BLaER1 (cell line): ENCODE measurements at regions not wholly inside any gene's neighbourhood (a gene's known extent, or its start where the extent isn't known, plus 50 kb on each side); places are given as distances from the start of the nearest gene placed in this dataset.
"Not testable (repeated sequence)": the region's sequence is repeated elsewhere in the genome, so short reads cannot be mapped to it uniquely, and the experiment has no call there.

Experiments
- H3K27ac ChIP-seq: shearing (Covaris generic); formaldehyde crosslinking; 2 replicates; pipeline ENCODE4 v1.8.1; 2022
- H3K27me3 ChIP-seq: shearing (Covaris generic); formaldehyde crosslinking; 2 replicates; pipeline ENCODE4 v1.8.1; 2022
- H3K36me3 ChIP-seq: shearing (Covaris generic); formaldehyde crosslinking; 2 replicates; pipeline ENCODE4 v1.8.1; 2022
- H3K4me1 ChIP-seq: shearing (Covaris generic); formaldehyde crosslinking; 2 replicates; pipeline ENCODE4 v1.8.1; 2022
- H3K4me2 ChIP-seq: shearing (Covaris generic); formaldehyde crosslinking; 2 replicates; pipeline ENCODE4 v1.8.1; 2022
- H3K4me3 ChIP-seq: shearing (Covaris generic); formaldehyde crosslinking; 2 replicates; pipeline ENCODE4 v1.8.1; 2022
- H3K9ac ChIP-seq: shearing (Covaris generic); formaldehyde crosslinking; 2 replicates; pipeline ENCODE4 v1.8.1; 2022
- H3K9me3 ChIP-seq: shearing (Covaris generic); formaldehyde crosslinking; 2 replicates; pipeline ENCODE4 v1.8.1; 2022
- H4K20me1 ChIP-seq: shearing (Covaris generic); formaldehyde crosslinking; 2 replicates; pipeline ENCODE4 v1.8.1; 2022
- Cebpa-rat ChIP-seq: shearing (Covaris generic); IDR thresholded peaks from 2 replicates; pipeline ENCODE4 v1.8.1; 2022

DNA sequence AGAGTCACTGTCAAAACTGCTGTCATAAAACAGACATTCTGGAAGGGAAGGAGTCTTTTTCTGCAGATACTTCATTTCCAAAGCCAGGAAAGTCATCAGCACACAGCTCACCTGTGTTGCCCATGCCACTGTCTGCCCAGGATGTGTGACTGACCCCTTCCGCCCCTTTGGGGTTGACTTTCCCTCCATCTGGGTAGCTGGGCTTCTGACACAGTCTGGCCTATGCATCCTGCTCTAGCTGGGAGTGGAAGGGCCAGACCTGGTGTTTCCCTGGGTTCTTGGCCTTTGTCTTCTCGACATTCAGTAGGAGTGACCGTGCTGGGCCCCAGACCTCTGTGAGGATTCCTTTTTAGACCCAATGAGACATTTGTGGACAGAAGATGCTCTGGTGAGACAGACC is 378.9 kb upstream of the NUPR2 start:
- TF ChIP-seq Cebpa-rat, result no peak
- no peaks in the 10 kb centered on the region for H3K36me3 ChIP-seq
- H3K9ac ChIP-seq, result no peak overlapping the region
- no peak overlapping the region for H3K4me2 ChIP-seq
- H4K20me1 ChIP-seq, result no peaks in the 10 kb centered on the region
- H3K27me3 ChIP-seq, result no peaks in the 10 kb centered on the region
- H3K4me3 ChIP-seq, result no peak overlapping the region
- no peaks in the 10 kb centered on the region for H3K4me1 ChIP-seq
- peaks cover 78% of the 10 kb centered on the region for H3K9me3 ChIP-seq
- H3K27ac ChIP-seq, result no peak overlapping the region

GRCh38 chr7:56493704-56494450 is 377.7 kb upstream of the NUPR2 start:
- Histone ChIP-seq H3K27ac (no peak overlapping the region), H3K4me1 (no peaks in the 10 kb centered on the region), H3K9me3 (peaks cover 84% of the 10 kb centered on the region), H3K4me2 (no peak overlapping the region), H4K20me1 (no peaks in the 10 kb centered on the region), H3K9ac (no peak overlapping the region), H3K27me3 (no peaks in the 10 kb centered on the region), H3K36me3 (no peaks in the 10 kb centered on the region), H3K4me3 (no peak overlapping the region)
- TF ChIP-seq Cebpa-rat, result no peak

- Histone ChIP-seq H3K9ac (no peak overlapping the region), H3K9me3 (peaks cover 89% of the 10 kb centered on the region), H3K4me1 (no peaks in the 10 kb centered on the region), H3K27me3 (no peaks in the 10 kb centered on the region), H3K36me3 (no peaks in the 10 kb centered on the region), H3K4me2 (no peak overlapping the region), H4K20me1 (no peaks in the 10 kb centered on the region), H3K4me3 (no peak overlapping the region), H3K27ac (no peak overlapping the region)
- no peak for TF ChIP-seq Cebpa-rat
Observed at GRCh38 chr7:56493196-56493595, 377.0 kb upstream of the NUPR2 start.

DNA sequence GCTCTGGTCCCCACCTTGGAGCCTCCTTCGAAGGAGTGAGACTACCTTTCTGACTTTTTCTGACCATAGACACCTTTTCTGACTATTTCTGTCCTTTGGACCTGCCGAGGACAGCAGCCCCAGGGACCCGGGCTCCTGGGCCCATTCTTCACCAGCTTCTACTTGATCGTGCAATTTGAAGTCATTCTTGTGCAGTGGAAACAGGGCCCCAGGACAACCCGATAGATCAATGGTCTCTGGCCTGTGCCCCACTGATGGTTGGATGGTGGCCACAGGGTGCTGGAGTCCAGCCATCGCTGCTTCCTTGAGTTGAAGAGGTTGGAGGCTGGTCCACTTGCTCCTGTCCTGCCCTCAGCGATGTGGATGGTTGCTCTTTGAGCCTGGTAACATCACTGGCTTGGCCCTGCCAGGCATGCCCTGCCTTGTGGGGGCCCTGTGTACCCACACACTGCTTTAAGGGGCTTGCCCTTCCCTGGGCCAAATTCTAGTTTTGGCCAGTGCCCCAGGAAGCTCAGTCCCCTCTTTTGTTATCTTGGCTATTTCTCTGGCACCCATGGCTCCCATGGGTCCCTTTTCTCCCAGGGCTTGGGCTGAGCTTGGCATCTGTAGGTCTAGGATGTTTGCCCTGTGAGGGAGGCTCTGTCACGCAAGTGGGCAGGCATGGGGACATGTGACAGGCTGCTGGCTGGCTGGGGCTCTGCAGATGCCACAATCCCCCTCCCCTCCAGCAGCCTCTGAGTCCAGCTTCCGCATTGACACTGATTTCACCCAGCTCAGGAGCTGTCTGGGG is 375.6 kb upstream of the NUPR2 start:
- Histone ChIP-seq H3K4me1 (no peaks in the 10 kb centered on the region), H4K20me1 (no peaks in the 10 kb centered on the region), H3K4me2 (no peak overlapping the region), H3K9me3 (peaks cover 91% of the 10 kb centered on the region), H3K27ac (no peak overlapping the region), H3K36me3 (no peaks in the 10 kb centered on the region), H3K27me3 (no peaks in the 10 kb centered on the region), H3K9ac (no peak overlapping the region), H3K4me3 (no peak overlapping the region)
- TF ChIP-seq Cebpa-rat, result no peak

DNA sequence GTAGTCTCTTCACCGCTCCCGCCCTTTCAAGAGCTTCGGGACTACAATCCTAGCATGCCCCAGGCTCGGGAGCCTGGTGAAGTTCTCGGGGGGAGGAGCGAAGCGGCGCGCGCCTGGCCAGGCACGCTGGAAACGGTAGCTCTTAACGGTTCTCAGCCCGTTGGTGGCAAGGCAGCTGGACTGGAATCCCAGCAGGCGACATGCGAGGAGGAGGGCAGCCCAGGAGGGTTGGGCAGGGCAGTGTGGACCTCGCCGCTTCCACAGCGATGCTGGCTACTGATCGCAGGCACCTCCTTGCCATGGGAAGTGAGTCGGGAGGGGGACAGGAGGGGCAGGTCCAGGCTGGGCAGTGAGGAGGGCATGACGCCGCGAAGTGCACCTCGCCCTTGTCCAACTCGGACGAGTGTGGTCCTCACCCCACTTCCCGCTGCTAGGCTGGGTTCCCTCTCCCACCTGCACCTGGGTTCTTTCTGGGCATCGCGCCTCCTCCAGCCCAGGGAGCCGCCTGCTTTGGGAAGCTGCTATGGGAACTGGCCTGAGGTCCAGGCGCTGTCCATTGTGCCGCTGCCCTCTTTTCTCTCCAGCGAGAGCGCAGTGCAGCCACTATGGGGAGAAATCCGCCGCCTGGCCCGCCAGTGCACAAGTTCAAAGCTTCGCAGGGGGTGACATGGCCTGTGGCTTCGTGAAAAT is 367.8 kb upstream of the NUPR2 start:
- no peak overlapping the region for H3K9ac ChIP-seq
- H4K20me1 ChIP-seq, result no peaks in the 10 kb centered on the region
- TF ChIP-seq Cebpa-rat, result no peak
- H3K27ac ChIP-seq, result no peak overlapping the region
- H3K4me1 ChIP-seq, result no peaks in the 10 kb centered on the region
- H3K36me3 ChIP-seq, result no peaks in the 10 kb centered on the region
- H3K27me3 ChIP-seq, result no peaks in the 10 kb centered on the region
- no peak overlapping the region for H3K4me3 ChIP-seq
- peaks cover 90% of the 10 kb centered on the region for H3K9me3 ChIP-seq
- no peak overlapping the region for H3K4me2 ChIP-seq

DNA sequence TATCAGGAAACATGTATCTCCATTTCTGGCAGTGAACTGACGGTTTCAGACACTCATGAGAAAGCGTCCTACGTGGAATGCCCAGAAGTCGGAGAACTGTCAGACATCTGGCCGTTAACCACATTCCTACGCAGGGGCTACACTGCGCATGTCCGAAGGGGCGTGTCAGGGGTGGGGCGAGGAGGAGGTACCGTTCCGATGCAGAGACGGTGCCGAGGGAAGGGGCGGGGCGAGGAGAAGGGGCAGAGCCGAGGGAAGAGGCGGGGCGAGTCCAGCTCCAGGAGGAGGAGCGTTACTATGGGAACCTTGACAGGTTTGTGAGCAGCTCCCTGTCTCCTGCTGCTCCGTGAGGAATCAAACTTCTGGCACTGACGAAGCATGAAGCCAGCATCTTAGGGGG is 366.9 kb upstream of the NUPR2 start:
- Histone ChIP-seq H3K4me2 (no peak overlapping the region), H4K20me1 (no peaks in the 10 kb centered on the region), H3K27ac (no peak overlapping the region), H3K36me3 (no peaks in the 10 kb centered on the region), H3K4me3 (no peak overlapping the region), H3K4me1 (no peaks in the 10 kb centered on the region), H3K27me3 (no peaks in the 10 kb centered on the region), H3K9me3 (peaks cover 90% of the 10 kb centered on the region), H3K9ac (no peak overlapping the region)
- no peak for TF ChIP-seq Cebpa-rat

GRCh38 chr7:56479748-56480147 is 363.5 kb upstream of the NUPR2 start:
- Histone ChIP-seq H3K9ac (no peak overlapping the region), H4K20me1 (no peaks in the 10 kb centered on the region), H3K27ac (no peak overlapping the region), H3K4me3 (no peak overlapping the region), H3K9me3 (peaks cover 99% of the 10 kb centered on the region), H3K27me3 (no peaks in the 10 kb centered on the region), H3K4me2 (no peak overlapping the region), H3K4me1 (no peaks in the 10 kb centered on the region), H3K36me3 (no peaks in the 10 kb centered on the region)
- TF ChIP-seq Cebpa-rat, result no peak

DNA sequence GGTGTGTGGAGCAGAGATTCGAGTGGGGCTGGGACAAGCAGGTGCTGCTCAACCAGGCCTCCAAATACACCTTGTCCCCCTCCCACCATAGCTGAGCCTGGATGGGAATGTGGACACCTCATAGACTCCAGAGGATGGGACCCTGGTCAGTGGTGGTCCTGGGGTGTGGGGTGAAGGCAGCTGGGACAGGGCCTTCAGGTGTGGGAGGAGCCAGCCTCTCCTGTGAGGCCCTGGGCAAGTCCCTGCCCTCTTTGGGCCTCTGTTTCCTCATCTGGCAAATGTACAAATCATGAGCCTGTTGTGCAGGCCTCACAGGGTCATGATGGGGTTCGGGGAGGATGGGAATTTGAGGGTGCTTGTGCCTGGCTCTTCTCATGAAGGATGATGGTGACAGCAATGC is 362.9 kb upstream of the NUPR2 start:
- Histone ChIP-seq H4K20me1 (no peaks in the 10 kb centered on the region), H3K9me3 (peaks cover 99% of the 10 kb centered on the region), H3K4me1 (no peaks in the 10 kb centered on the region), H3K27ac (no peak overlapping the region), H3K4me3 (no peak overlapping the region), H3K9ac (no peak overlapping the region), H3K36me3 (no peaks in the 10 kb centered on the region), H3K27me3 (no peaks in the 10 kb centered on the region), H3K4me2 (no peak overlapping the region)
- no peak for TF ChIP-seq Cebpa-rat

DNA sequence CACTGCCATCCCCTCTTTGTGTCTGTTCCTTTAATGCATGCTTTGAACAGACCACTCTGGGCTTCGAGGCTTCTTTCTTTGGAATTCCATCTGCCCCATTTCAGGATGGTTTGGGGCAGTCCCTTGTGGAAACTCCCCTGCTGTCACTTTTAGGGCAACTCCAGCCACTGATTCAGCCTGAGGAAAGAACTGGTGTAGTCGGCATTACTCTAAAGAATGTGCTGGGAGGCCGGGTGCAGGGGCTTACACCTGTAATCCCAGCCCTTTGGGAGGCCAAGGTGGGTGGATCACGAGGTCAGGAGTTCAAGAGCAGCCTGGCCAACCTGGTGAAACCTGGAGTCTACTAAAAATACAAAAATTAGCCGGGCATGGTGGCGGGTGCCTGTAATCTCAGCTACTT is 358.1 kb upstream of the NUPR2 start:
- TF ChIP-seq Cebpa-rat, result no peak
- Histone ChIP-seq H3K9me3 (peaks cover 100% of the 10 kb centered on the region), H3K4me2 (no peak overlapping the region)

GRCh38 chr7:56471811-56472210 is 355.6 kb upstream of the NUPR2 start:
- H4K20me1 ChIP-seq, result no peaks in the 10 kb centered on the region
- H3K4me2 ChIP-seq, result no peak overlapping the region
- no peak for TF ChIP-seq Cebpa-rat
- peaks cover 100% of the 10 kb centered on the region for H3K9me3 ChIP-seq
- no peaks in the 10 kb centered on the region for H3K27me3 ChIP-seq
- no peaks in the 10 kb centered on the region for H3K4me1 ChIP-seq
- no peak overlapping the region for H3K27ac ChIP-seq
- H3K9ac ChIP-seq, result no peak overlapping the region
- H3K36me3 ChIP-seq, result no peaks in the 10 kb centered on the region
- no peak overlapping the region for H3K4me3 ChIP-seq

More for the DNA sequence above, 358.1 kb upstream of the NUPR2 start:
- Histone ChIP-seq H3K4me3 (no peak overlapping the region), H3K36me3 (no peaks in the 10 kb centered on the region), H3K27ac (no peak overlapping the region), H3K9ac (no peak overlapping the region), H4K20me1 (no peaks in the 10 kb centered on the region), H3K4me1 (no peaks in the 10 kb centered on the region), H3K27me3 (no peaks in the 10 kb centered on the region)

DNA sequence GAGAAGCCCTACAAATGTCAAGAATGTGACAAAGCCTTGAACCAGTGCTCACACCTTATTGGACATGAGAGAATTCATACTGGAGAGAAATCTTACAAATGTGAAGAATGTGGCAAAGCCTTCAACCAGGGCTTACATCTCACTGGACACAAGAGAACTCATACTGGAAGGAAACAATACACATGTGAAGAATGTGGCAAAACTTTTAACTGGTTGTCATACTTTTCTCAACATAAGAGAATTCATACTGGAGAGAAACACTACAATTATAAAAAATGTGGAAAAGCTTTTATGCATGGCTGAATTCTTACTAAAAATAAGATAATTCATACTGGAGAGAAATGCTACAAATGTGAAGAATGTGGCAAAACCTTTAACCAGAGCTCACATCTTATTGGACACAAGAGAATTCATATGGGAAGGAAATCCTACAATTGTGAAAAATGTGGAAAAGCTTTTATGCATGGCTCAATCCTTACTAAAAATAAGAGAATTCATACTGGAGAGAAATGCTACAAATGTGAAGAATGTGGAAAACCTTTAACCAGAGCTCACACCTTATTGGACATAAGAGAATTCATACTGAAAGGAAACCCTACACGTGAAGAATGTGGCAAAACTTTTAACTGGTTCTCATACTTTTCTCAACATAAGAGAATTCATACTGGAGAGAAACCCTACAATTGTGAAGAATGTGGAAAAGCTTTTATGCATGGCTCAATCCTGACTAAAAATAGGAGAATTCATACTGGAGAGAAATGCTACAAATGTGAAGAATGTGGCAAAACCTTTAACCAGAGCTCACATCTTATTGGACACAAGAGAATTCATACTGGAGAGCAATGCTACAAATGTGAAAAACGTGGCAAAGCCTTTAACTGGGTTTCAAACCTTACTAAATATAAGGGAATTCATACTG is 350.6 kb upstream of the NUPR2 start:
- H3K9me3 ChIP-seq, result peaks cover 100% of the 10 kb centered on the region
- not testable (repeated sequence) for H3K9ac ChIP-seq, H3K27ac ChIP-seq, H3K4me2 ChIP-seq, H3K36me3 ChIP-seq, H3K27me3 ChIP-seq, H4K20me1 ChIP-seq, H3K4me1 ChIP-seq
- H3K4me3 ChIP-seq, result peak overlapping the region; percentile 5; the same call in 1 of the 2 replicates
